NB4 (cell line): ENCODE measurements at regions not wholly inside any gene's neighbourhood (a gene's known extent, or its start where the extent isn't known, plus 50 kb on each side); places are given as distances from the start of the nearest gene placed in this dataset.

Experiments
- CTCF ChIP-seq: IDR thresholded peaks from one replicate; pipeline ENCODE4 v1.5.1; 2012; ENCODE audit warnings: low read depth, low read length
- MYC ChIP-seq: IDR thresholded peaks from 2 replicates; pipeline ENCODE4 v1.6.1; 2011; ENCODE audit warnings: low read depth, low read length

- TF ChIP-seq MYC (no peak), CTCF (no peak)
Observed at GRCh38 chr1:95304803-95305202, 70.8 kb downstream of the RWDD3 start.
